ENCODE measurements at regions not wholly inside any gene's neighbourhood (a gene's known extent, or its start where the extent isn't known, plus 50 kb on each side); places are given as distances from the start of the nearest gene placed in this dataset.

- no peak for TF ChIP-seq CTCF (IDR thresholded peaks at IDR 0.05; ENCODE audit: borderline replicate concordance, insufficient read depth, low read depth, low read length)
- no peak overlapping the region for H3K4me3 ChIP-seq (ENCODE audit: low read depth, low read length)
These were observed 717.6 kb upstream of the HS3ST1 start for GRCh38 chr4:12146339-12146738.

GRCh38 chr4:12145768-12146167, 717.1 kb upstream of the HS3ST1 start:
- H3K4me3 ChIP-seq (ENCODE audit: low read depth, low read length), result no peak overlapping the region
- no peak for TF ChIP-seq CTCF (IDR thresholded peaks at IDR 0.05; ENCODE audit: borderline replicate concordance, insufficient read depth, low read depth, low read length)

- no peak overlapping the region for H3K4me3 ChIP-seq (ENCODE audit: low read depth, low read length)
- no peak for TF ChIP-seq CTCF (IDR thresholded peaks at IDR 0.05; ENCODE audit: borderline replicate concordance, insufficient read depth, low read depth, low read length)
These were observed 716.4 kb upstream of the HS3ST1 start for GRCh38 chr4:12145106-12145505.

- no peak for TF ChIP-seq CTCF (IDR thresholded peaks at IDR 0.05; ENCODE audit: borderline replicate concordance, insufficient read depth, low read depth, low read length)
- H3K4me3 ChIP-seq (ENCODE audit: low read depth, low read length), result no peak overlapping the region
These were observed 715.4 kb upstream of the HS3ST1 start for GRCh38 chr4:12144051-12144450.

- no peak for TF ChIP-seq CTCF (IDR thresholded peaks at IDR 0.05; ENCODE audit: borderline replicate concordance, insufficient read depth, low read depth, low read length)
- no peak overlapping the region for H3K4me3 ChIP-seq (ENCODE audit: low read depth, low read length)
These were observed 712.2 kb upstream of the HS3ST1 start for GRCh38 chr4:12140864-12141263.

- TF ChIP-seq CTCF (IDR thresholded peaks at IDR 0.05; ENCODE audit: borderline replicate concordance, insufficient read depth, low read depth, low read length), result no peak
- no peak overlapping the region for H3K4me3 ChIP-seq (ENCODE audit: low read depth, low read length)
These were observed 710.6 kb upstream of the HS3ST1 start for GRCh38 chr4:12139296-12139695.

GRCh38 chr4:12138488-12138887, 709.8 kb upstream of the HS3ST1 start:
- H3K4me3 ChIP-seq (ENCODE audit: low read depth, low read length), result no peak overlapping the region
- TF ChIP-seq CTCF (IDR thresholded peaks at IDR 0.05; ENCODE audit: borderline replicate concordance, insufficient read depth, low read depth, low read length), result no peak

Data from GM12875 (cell line).